ENCODE measurements at regions not wholly inside any gene's neighbourhood (a gene's known extent, or its start where the extent isn't known, plus 50 kb on each side); places are given as distances from the start of the nearest gene placed in this dataset.

DNA sequence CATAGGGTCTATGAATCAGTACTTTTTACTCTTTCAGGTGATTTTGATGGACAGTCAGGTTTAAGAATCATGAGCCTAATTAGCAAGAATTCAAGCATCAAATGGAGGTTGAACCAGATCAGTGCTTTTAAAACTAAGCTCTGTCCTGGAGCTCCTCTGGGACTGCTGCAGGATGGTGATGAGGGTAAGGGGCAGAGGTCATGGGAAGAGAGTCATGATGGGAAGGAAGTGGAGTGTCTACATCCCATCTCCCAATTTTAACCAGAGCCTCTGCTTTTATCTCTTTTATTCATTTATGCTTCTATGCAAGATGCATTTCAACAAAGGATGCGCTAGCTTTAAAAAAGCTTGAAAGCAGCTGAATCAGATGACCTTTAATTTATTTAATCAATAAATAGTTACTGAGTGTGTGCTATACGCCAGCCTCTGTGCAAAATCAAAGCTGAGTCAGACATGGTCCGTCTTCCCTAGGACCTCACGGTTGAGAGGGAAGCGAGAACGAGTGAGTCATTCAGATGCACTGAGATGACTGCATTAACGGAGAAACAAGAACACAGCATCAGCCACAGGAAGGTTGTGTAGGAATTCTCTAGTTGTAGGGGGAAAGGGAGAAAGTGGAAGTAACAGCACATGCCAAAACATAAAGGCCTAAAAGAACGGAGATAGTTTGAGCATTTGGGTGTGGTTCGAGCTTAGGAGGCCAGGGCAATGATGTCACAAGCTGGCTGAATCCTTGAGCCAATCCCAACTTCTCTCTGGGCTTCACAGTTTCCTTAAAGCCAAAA lies 441.6 kb upstream of the BRINP1 start:
- no peak for DNase-seq

DNA sequence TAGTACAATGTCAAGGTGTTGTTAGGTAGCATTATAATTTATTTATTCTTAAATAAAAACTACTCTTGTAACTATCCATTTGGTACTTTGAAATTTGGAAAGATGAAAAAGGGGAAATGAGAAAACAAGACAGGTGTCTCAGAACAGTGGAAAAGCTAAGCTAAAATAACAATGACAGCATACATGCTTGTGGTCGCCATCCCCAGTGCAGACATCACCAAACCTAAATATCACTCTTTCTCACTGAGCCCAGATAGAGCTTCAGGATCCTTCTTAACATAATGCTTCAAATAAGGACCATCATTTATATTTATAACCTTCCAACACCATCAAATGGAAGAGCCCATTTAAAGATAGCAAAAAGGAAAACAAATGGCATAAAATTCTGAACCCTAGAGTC lies 434.4 kb upstream of the BRINP1 start:
- no peak for DNase-seq

DNA sequence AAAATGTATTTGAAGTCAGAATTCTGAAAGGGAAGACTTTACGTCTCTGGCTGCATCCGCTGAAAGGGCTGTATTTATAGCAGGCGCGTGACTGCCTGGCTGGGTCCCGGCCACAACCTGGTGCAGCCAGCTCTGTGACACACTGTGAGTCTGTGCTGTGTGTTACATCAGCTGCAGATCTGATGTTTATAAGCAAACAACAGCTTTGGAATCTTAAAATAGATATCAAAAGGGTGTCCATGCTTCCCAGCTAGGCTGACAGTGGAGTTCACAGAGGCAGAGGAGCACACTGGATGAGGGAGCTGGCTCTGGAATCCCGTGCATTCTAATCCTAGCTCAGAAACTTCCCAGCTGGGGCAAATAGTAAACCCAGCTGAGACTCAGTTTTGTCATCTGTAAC lies 433.4 kb upstream of the BRINP1 start:
- no peak for DNase-seq

DNA sequence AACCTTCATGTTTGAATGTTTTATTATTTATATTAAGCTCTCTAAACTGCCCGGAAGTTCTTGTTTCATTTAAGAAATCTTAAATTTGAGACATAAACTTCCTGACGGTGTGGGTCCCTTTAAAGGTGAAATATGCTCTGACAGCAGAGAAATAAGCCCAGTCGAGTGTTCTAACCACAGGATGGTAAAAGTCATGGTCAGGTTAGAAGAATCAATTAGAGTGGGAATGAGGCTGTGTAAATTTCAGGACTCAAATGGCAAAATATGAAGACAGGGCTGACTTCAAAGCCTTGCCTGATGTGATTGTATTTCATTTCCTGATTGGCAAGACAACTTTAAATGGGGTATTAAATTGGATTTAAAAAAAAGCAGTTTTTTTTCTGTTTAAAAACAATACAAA lies 432.9 kb upstream of the BRINP1 start:
- no peak for DNase-seq

DNA sequence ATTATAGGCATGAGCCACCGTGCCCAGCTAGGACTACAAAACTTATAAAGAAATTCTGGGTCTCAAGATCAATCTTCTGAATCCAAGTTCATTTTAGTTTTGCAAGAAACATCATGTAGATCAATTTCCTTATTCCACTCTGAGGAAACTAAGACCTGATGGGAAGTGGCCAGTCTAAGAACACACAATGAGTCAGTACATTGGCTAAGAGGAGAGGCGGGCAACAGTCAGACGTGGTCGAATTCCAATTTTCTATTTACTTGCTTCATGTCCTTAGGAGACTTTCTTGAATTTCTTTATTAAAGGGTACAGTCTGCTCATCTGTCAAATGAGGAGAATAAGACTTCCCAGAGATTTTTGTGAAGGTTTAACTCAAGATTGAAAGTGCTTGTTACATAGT lies 432.1 kb upstream of the BRINP1 start:
- no peak for DNase-seq

DNA sequence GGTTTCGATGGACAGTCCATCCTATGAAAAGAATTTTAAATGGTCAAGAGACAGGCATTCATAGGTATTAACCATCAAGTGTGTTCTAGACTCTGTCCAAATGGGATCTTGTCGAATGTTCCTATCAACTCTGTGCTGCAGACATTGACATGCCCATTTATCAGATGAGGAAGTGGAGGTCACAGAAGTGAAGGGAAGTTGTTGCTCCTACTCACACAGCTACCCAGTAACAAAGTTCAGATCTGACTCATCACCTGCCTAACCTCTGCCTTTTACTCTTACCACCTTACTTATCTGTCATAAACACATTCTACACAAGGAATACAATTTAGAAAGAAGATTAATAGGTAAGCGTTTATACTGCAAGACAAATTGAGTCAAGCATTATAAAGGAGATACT lies 426.2 kb upstream of the BRINP1 start:
- no peak for DNase-seq

DNA sequence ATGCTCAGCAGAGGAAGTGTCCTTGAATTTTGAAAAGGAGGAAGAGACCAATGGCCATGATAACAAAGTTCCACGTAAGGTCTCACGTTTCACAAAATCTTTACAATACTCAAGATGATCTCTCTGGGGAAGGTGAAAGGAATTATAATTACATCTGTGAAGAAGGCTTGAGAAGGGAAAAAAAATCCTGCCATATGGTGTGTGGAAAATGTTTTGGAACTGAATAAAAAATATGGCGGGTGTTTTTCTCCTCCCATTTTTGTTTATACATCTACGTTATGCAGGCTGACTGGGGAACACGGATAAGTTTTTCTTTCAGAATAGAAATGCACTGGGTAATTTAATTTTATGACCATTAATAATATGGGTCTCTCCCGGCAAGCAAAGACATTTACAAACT lies 425.6 kb upstream of the BRINP1 start:
- DNase-seq, result no peak

DNA sequence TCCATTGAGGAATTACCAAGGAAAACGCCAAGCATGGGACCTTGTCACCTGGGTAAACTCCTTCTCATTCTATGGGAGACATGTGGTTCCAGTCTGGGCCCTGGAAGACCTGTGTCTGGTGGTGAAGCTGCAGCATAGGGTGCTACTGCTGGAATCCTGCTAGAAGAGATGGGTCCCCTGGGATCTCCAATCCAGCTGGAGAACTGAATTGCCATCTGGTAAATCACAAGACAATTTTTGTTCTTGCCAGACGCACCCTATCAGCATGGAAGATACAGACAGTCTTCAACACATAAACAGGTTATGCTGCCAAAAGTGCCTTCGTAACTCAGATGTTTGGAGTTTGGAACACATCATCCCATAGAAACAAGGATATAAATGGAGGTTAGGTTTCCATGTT lies 424.0 kb upstream of the BRINP1 start:
- DNase-seq, result no peak

DNA sequence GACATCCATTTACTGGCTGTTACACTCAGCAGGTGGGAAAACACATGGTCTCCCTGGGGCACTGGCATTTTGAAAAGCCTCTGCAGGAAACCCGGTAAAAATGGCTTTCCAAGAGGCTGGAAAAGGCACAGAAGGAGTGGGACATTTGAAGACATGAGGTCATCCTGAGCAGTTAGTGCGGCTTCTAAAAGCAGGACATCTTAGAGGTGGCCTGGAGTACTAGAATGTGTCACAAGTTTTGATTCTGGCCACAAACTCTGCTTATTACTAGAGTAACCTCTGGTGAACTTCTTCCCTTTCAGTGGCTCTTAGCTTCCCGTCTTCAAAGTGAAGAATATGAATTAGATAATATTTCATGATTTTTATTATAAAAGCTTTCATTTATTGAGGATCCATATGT lies 423.0 kb upstream of the BRINP1 start:
- no peak for DNase-seq

DNA sequence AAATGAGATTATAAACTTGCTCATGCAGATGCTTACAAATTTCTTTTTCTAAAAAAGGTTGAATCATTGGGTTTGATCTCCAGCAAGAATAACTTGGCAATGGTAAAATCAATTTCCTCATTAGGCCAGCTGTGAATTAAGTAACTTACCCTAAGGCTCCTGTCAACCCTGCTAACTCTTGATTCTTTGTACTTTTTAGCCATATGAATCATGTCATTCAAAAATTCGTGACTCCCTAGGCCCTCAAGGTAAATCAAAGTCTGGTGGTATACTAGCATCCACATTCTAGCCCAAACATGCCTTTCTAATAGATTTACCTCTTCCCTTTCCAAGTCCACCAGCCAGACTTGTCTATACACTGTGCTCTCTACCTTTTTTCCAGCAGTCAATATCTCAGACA lies 420.8 kb upstream of the BRINP1 start:
- no peak for DNase-seq

DNA sequence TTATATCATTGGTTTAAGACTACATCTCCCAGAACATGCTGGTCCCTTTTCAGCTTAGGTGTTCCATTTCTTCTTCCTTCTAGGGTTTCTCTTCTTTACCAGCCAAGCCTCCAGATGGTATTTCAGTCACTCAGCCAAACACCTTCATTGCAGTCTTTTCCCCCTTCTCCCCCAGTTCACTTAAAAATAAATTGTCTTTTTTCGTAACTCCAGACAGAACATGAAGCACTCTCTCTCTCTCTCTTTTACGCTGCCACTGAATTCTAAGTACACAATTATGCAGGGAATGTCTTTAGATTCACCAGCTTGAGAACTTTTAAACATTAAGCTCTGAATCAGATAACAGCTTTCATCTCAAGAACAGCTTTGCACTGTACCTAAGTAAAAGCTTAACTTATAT lies 419.7 kb upstream of the BRINP1 start:
- no peak for DNase-seq

DNA sequence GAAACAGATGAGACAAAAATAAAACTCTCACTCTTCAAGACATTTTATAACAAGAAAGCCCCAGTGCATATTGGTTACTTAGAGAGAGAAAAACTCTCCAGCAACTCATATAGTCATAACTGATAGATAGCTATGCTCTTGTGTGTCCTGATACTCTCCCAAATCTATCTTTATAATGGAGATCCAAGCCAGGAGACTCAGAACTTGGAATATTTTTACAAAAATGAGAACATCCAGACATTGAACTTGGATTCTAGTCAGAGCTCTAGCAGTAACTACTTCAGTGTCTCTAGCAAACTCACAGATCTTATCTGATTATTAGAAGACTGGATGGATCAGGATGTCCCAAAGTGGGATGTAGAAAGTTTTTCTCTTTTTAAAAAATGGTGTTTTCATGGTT lies 412.7 kb upstream of the BRINP1 start:
- no peak for DNase-seq

DNA sequence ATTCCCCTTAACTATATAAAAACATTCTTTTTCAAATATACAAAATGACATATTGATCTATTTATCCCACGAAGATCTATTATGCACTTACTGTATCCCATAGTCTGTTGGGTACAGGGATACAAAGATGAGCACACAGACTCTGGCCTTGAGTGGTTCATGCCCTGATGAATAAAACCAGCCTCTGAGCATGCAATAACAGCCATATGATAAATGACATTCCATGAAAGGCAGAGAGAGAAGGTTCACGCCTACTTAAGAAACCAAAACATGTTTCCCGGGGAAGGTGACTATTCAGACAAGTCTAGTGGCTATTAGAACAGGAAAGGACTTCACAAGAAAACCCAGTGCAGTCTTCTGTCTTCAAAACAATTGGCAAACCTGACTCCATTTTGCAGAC lies 406.2 kb upstream of the BRINP1 start:
- no peak for DNase-seq

DNA sequence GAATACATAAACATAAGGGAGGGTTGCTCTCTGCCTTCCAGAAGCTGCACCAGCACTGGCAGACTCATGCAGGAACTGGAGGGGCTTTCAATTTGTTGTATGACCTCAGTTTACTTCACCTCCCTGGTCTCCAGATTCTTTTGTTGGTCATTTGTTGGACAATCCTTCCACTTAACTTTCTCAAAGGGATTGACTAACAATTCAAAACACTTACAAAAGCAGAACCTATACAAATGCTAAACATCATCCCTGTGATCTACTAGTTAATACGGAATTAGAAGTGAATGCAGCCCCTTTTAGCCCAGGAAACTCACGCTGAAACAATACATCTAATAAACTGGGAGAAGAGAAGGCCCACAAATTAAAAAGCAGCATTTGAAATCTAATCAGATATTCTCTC lies 404.6 kb upstream of the BRINP1 start:
- DNase-seq, result no peak

DNA sequence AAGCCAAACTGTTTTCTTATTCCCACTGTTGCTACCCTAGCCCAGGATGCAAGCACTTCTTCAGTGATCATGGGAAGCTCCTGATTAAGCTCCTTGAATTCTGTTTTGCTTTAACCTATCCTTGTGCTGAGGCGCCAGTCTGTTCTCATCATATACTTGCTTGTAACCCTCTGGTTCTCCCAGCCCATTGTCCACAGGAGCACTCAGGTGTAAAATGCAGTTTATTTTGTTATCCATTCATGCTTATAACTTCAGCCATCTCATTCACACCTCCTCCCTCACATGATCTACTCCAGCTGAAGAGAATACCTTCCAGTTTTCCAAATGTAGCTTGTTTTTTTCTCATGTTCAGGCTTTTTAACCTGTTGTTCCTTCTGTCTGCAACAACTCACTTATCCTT lies 402.1 kb upstream of the BRINP1 start:
- DNase-seq, result no peak

DNA sequence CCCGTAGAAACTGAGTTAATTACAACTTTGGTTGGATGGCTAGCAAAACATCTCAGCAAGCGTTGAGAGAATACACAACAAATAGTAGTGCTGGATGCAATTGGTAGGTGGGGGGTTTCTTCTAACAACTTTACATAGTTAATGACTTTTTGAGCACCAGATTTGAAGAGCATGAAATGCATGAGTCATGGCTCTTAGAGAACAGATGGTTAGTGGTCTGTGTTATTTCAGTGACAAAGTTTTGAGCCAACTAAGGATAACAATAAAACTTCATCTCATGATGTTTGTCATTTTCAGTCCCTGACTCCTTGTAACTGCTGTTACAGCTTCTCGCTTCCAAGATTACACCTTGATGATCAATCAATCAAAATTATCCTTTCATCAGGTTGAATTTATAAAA lies 399.0 kb upstream of the BRINP1 start:
- no peak for DNase-seq

DNA sequence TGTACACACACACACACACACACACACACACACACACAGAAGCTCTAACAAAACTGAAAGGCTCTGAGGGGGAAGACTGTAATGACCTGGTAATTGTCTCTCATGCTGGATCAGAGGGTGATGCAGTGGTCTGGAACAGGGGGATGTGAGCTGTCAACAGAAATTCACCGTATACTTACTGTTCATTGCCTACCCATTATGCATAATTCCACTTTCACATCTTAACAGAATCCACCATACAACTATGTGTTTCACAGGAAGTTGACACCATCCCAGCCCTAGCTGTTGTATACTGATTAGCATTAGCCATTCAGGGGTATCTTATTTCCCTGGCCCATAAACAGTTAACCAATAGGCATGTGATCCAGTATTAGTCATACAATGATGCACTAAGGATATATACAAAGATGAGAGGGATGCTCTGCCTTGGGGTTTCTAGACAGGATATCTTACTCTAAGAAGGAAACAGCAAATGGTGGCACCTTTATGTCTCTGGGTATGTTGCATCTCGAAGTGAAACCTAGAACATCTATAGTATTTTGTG lies 396.5 kb upstream of the BRINP1 start:
- no peak for DNase-seq

DNA sequence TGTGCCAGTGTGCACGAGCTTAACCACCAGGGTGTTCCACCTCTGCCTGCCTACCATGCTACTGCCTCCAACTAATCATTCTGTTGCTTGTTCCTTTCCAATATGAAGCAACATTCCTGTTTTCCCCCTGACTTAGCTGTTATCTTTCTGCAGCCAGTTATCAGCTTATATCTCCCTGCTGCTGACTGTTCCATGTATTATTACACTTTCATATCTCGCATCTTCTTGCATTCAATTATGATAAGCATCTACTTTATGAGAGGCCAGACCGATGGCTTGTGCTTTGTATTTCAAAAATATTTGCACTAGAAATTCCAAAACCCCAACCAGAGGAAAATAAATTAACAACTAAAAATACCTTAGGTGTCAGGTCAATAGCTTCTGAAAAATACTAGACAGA lies 394.0 kb upstream of the BRINP1 start:
- no peak for DNase-seq

DNA sequence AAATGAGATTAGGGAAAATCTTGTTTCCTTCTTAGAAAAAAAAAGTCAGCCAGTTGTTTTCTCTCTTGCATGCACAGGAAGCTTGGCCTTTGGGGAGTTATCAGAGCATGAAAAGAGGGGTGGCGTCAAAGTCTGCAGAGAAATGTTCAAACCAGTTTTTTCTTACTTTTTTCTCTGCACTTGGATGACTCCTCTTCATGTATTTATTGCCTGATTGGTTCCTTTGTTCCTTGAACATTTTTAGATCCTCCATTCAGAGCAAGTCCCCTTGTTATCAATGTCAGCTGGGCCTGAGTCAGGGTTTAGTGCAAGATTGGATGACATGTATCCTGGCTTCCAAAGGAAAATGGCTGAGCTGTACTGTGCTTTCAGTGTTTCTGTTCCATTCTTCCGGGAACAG lies 392.6 kb upstream of the BRINP1 start:
- no peak for DNase-seq

DNA sequence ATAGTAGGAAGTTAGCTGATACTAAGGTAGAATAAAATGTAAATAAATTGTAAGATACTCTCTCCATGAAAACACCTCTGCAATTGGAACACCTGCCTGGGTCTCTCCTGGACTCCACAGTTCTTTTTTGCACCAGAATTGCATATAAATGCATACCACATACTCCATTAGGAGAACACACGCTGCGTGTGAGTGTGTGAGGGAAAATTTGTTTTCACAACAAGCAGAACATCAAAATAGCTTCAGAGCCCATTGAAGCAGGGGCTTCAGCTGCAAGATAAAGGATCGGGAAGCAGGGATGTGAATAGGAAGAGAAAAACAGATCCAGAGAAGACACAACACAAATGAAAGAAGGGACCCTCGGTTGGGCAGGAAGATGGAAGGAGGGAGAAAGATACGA lies 389.8 kb upstream of the BRINP1 start:
- no peak for DNase-seq

DNA sequence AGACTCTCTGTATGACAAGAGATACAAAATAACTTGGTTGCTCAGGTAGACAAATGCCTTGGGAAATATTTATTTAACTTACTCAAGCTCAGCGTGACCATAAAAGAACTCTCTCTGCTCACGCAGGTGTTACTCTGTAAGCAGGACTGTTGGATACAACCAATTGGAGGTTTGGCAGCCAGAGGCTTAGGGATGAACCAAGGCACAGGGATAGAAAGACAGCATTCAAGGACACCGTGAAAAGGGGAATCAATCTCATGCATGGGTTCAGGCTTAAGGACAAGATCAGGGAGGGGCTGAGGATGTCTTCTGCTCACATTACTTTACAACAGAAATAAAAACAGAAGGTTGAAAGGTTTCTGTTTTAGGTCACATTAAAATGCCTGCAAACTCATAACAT lies 389.0 kb upstream of the BRINP1 start:
- no peak for DNase-seq

DNA sequence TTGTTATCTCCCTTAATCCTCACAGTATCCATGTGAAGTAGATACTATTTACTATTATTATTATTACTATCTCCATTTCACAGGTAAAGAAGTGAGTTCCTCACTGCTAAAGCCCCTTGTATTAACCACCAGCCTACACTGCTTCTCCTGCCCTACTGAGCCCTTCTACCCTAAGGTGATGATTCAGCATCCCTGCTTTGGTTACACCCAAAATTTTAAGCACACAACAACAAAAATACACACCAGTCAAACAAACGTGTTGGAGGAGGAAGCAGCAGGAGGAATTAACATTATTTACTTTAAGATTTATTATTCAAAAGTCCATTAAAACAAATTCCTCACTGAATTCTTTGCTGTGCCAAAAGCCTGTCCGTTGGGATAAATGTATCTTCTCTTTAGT lies 370.2 kb upstream of the BRINP1 start:
- DNase-seq, result no peak

DNA sequence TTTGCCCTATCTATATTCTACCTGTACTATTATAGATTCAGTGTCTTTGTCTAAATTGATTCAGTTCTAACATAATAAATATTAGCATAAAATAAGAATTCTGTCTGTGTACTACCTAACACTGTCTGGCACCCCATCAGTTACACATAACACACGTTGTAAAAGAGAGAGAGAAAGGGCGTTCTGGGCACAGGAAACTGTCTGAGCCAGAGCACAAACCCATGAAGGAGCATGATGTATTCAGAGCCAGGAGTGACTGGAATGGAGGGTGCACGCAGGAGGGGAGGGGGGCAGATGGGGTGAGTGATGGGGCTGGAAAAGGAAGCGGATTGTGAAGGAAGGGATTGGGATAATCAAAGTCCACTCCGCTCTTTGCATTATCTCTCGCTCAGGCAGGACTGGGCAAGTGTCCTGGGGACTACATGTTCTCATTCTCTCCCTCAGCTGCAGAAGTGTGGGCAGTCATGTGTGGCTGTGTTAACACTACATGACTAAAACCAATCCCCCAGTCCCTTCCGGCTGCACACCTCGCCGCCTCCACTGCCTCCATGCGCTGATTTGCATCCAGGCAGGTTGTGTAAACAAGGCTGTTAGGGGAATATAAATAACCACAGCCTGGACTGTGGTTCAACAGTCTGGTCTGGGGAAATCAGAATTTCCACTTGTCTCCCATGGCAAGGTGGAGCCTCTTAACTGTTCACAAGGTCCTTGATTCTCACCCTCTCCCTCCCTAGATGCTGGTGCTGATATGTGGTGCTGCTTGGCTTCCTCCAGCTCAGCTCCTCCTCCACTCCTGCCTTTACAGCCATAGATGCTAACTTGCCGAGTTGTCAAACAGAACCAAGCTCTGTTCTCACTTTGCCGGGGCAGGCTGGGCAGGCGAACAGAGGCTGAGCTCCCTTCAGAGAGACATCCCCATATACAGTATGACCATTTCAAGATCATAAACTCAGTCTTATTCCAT lies 367.5 kb upstream of the BRINP1 start:
- DNase-seq, result no peak

DNA sequence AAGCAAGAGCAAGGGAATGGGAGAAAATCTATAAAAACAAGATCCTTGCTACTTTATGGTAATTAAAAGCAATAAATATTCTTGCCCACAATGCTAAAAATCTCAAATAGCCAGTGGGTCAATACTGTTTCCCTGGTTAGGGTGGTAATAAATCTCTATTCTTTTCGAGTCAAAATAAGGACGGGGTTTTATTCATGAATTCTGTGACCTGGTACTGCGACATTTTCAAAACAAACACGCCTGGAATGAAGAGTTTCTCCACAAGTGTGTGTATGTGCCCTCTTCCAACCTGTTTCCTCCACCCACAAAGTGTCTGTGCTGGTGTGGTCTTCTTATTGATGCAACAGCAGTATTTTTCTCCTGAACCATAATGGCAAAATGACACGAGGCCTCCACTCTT lies 358.8 kb upstream of the BRINP1 start:
- DNase-seq, result no peak

Data from CD4-positive, alpha-beta T cell treated with Interleukin-10 for 1 hour (primary cell).